SK-N-MC (cell line): ENCODE measurements at regions not wholly inside any gene's neighbourhood (a gene's known extent, or its start where the extent isn't known, plus 50 kb on each side); places are given as distances from the start of the nearest gene placed in this dataset.

Experiments
- EZH2 ChIP-seq: fragments of 200-600 bp; sonication (generic); IDR thresholded peaks from one replicate; pipeline ENCODE4 v1.6.1; 2017; ENCODE audit warnings: antibody characterized with exemption
- POLR2AphosphoS5 ChIP-seq: IDR thresholded peaks from 2 replicates; pipeline ENCODE4 v1.6.1; 2012; ENCODE audit warnings: mild to moderate bottlenecking, low read depth, low read length, borderline replicate concordance

DNA sequence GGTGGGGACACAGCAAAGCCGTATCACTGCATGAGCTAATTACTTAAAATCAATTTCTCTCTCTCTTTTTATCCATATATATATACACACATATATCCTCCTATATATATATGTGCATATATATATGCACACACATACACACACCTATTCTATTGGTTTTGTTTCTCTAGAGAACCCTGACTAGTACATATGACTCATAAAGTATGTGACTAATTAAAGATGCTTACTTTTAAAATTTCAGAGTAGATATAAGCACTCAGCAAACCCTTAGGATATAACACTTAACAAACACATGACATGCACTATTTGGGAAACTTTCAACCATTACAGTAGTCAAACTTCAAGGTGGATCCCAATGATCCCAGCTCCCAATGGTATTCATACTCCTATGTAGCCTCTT, 732.6 kb downstream of the ROBO2 start:
- TF ChIP-seq EZH2 (no peak), POLR2AphosphoS5 (no peak)
